ENCODE measurements at regions not wholly inside any gene's neighbourhood (a gene's known extent, or its start where the extent isn't known, plus 50 kb on each side); places are given as distances from the start of the nearest gene placed in this dataset.

- ChIA-PET POLR2A (no interaction called here), CTCF (no interaction called here)
- no peaks in the 10 kb centered on the region for H3K36me3 ChIP-seq (ENCODE audit: control insufficient read depth in 4 of 4, insufficient read depth in 4 of 4, low read length in 3 of 4)
- H3K9me3 ChIP-seq (ENCODE audit: control extremely low read depth in 1 of 5, control insufficient read depth in 4 of 5, insufficient read depth in 2 of 5, low read depth in 1 of 5, low read length in 4 of 5): no peaks in the 10 kb centered on the region
- H3K4me3 ChIP-seq (ENCODE audit: control insufficient read depth in 1 of 7, extremely low read depth in 1 of 7, insufficient read depth in 4 of 7, low read depth in 2 of 7, low read length in 6 of 7): no peak overlapping the region
- peaks cover 0 to 4% (median 0%) of the 10 kb centered on the region in 5 experiments for H3K27me3 ChIP-seq (replicated peaks in 2 of 5; ENCODE audit: control insufficient read depth in 4 of 5, insufficient read depth in 5 of 5, low read length in 4 of 5)
- H3K4me1 ChIP-seq (ENCODE audit: control extremely low read depth in 1 of 4, control insufficient read depth in 4 of 4, insufficient read depth in 4 of 4, low read length in 3 of 4): no peaks in the 10 kb centered on the region
- H3K27ac ChIP-seq (ENCODE audit: insufficient read depth in 1 of 2, low read depth in 1 of 2, low read length in 2 of 2, poor library complexity in 1 of 2, severe bottlenecking in 2 of 2): no peak overlapping the region
- WGBS (ENCODE audit: insufficient coverage): 100% methylated on average over 2 of the region's 2 CpGs
- no peak for DNase-seq
Observed at GRCh38 chr1:56034847-56035481, 544.4 kb downstream of the PLPP3 start.

GRCh38 chr1:56034222-56034621 lies 545.1 kb downstream of the PLPP3 start:
- Histone ChIP-seq H3K4me3 (ENCODE audit: control insufficient read depth in 1 of 7, extremely low read depth in 1 of 7, insufficient read depth in 4 of 7, low read depth in 2 of 7, low read length in 6 of 7) (no peak overlapping the region), H3K4me1 (ENCODE audit: control extremely low read depth in 1 of 4, control insufficient read depth in 4 of 4, insufficient read depth in 4 of 4, low read length in 3 of 4) (no peaks in the 10 kb centered on the region), H3K27me3 (replicated peaks in 2 of 5; ENCODE audit: control insufficient read depth in 4 of 5, insufficient read depth in 5 of 5, low read length in 4 of 5) (peaks cover 0 to 4% (median 0%) of the 10 kb centered on the region in 5 experiments), H3K9me3 (ENCODE audit: control extremely low read depth in 1 of 5, control insufficient read depth in 4 of 5, insufficient read depth in 2 of 5, low read depth in 1 of 5, low read length in 4 of 5) (no peaks in the 10 kb centered on the region), H3K36me3 (ENCODE audit: control insufficient read depth in 4 of 4, insufficient read depth in 4 of 4, low read length in 3 of 4) (no peaks in the 10 kb centered on the region), H3K27ac (ENCODE audit: insufficient read depth in 1 of 2, low read depth in 1 of 2, low read length in 2 of 2, poor library complexity in 1 of 2, severe bottlenecking in 2 of 2) (no peak overlapping the region)
- no peak for DNase-seq
- ChIA-PET CTCF (no interaction called here), POLR2A (no interaction called here)

GRCh38 chr1:56033321-56034037 lies 545.9 kb downstream of the PLPP3 start:
- WGBS (ENCODE audit: insufficient coverage): 83% methylated on average over 1 of the region's 3 CpGs
- H3K27ac ChIP-seq (ENCODE audit: insufficient read depth in 1 of 2, low read depth in 1 of 2, low read length in 2 of 2, poor library complexity in 1 of 2, severe bottlenecking in 2 of 2): no peak overlapping the region
- H3K27me3 ChIP-seq (replicated peaks in 2 of 5; ENCODE audit: control insufficient read depth in 4 of 5, insufficient read depth in 5 of 5, low read length in 4 of 5): peaks cover 0 to 4% (median 0%) of the 10 kb centered on the region in 5 experiments
- no peaks in the 10 kb centered on the region for H3K36me3 ChIP-seq (ENCODE audit: control insufficient read depth in 4 of 4, insufficient read depth in 4 of 4, low read length in 3 of 4)
- no peaks in the 10 kb centered on the region for H3K9me3 ChIP-seq (ENCODE audit: control extremely low read depth in 1 of 5, control insufficient read depth in 4 of 5, insufficient read depth in 2 of 5, low read depth in 1 of 5, low read length in 4 of 5)
- H3K4me1 ChIP-seq (ENCODE audit: control extremely low read depth in 1 of 4, control insufficient read depth in 4 of 4, insufficient read depth in 4 of 4, low read length in 3 of 4): peaks cover 0 to under 1% (median 0%) of the 10 kb centered on the region in 4 experiments
- no peak overlapping the region for H3K4me3 ChIP-seq (ENCODE audit: control insufficient read depth in 1 of 7, extremely low read depth in 1 of 7, insufficient read depth in 4 of 7, low read depth in 2 of 7, low read length in 6 of 7)
- CTCF ChIA-PET: no interaction called here
- no peak for DNase-seq
- POLR2A ChIA-PET: no interaction called here

DNA sequence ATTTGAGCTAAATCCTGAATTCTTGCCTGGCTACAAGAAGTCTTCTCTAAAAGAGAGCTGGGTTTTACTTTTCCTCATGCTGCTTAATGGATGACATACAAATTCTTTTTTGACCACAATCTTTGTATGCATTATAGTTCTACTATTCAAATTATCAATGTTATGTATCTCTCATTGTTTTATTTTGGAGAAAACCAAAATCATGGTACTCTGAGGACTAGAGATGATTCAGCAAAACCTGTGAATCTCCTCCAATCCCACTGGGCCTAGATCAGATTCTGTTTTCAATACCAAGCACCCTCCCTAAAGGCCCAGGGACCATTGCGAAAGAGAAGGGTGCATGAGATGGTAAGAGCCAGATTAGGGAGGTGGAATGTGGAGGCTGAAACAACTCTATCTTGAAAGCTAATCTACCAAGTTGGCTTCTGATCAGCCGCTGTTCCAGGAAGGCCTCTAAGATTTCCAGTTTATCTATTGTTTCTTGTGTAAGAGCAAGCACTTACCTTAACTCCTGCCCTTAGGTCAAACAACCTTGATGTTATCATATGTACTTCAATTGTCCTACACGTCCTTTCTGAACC lies 547.2 kb downstream of the PLPP3 start:
- Histone ChIP-seq H3K4me1 (ENCODE audit: control extremely low read depth in 1 of 4, control insufficient read depth in 4 of 4, insufficient read depth in 4 of 4, low read length in 3 of 4) (peaks cover 0 to 5% (median 0%) of the 10 kb centered on the region in 4 experiments), H3K27ac (ENCODE audit: insufficient read depth in 1 of 2, low read depth in 1 of 2, low read length in 2 of 2, poor library complexity in 1 of 2, severe bottlenecking in 2 of 2) (no peak overlapping the region), H3K36me3 (ENCODE audit: control insufficient read depth in 4 of 4, insufficient read depth in 4 of 4, low read length in 3 of 4) (no peaks in the 10 kb centered on the region), H3K9me3 (ENCODE audit: control extremely low read depth in 1 of 5, control insufficient read depth in 4 of 5, insufficient read depth in 2 of 5, low read depth in 1 of 5, low read length in 4 of 5) (no peaks in the 10 kb centered on the region), H3K4me3 (ENCODE audit: control insufficient read depth in 1 of 7, extremely low read depth in 1 of 7, insufficient read depth in 4 of 7, low read depth in 2 of 7, low read length in 6 of 7) (no peak overlapping the region), H3K27me3 (replicated peaks in 2 of 5; ENCODE audit: control insufficient read depth in 4 of 5, insufficient read depth in 5 of 5, low read length in 4 of 5) (peaks cover 0 to 4% (median 0%) of the 10 kb centered on the region in 5 experiments)
- 100% methylated on average over 1 of the region's 3 CpGs for whole genome bisulfite sequencing (ENCODE audit: insufficient coverage)
- no peak for DNase-seq
- CTCF ChIA-PET: no interaction called here
- POLR2A ChIA-PET: no interaction called here

GRCh38 chr1:56031001-56031400 lies 548.4 kb downstream of the PLPP3 start:
- Histone ChIP-seq H3K4me1 (ENCODE audit: control extremely low read depth in 1 of 4, control insufficient read depth in 4 of 4, insufficient read depth in 4 of 4, low read length in 3 of 4) (peaks cover 0 to 5% (median 0%) of the 10 kb centered on the region in 4 experiments), H3K27me3 (replicated peaks in 2 of 5; ENCODE audit: control insufficient read depth in 4 of 5, insufficient read depth in 5 of 5, low read length in 4 of 5) (peaks cover 0 to 4% (median 0%) of the 10 kb centered on the region in 5 experiments), H3K4me3 (ENCODE audit: control insufficient read depth in 1 of 7, extremely low read depth in 1 of 7, insufficient read depth in 4 of 7, low read depth in 2 of 7, low read length in 6 of 7) (no peak overlapping the region), H3K27ac (ENCODE audit: insufficient read depth in 1 of 2, low read depth in 1 of 2, low read length in 2 of 2, poor library complexity in 1 of 2, severe bottlenecking in 2 of 2) (no peak overlapping the region), H3K9me3 (ENCODE audit: control extremely low read depth in 1 of 5, control insufficient read depth in 4 of 5, insufficient read depth in 2 of 5, low read depth in 1 of 5, low read length in 4 of 5) (no peaks in the 10 kb centered on the region), H3K36me3 (ENCODE audit: control insufficient read depth in 4 of 4, insufficient read depth in 4 of 4, low read length in 3 of 4) (no peaks in the 10 kb centered on the region)
- ChIA-PET CTCF (no interaction called here), POLR2A (no interaction called here)
- no peak for DNase-seq
- 100% methylated on average over 2 of the region's 3 CpGs for WGBS (ENCODE audit: insufficient coverage)

GRCh38 chr1:56029319-56030003 lies 549.9 kb downstream of the PLPP3 start:
- no peak overlapping the region for H3K27ac ChIP-seq (ENCODE audit: insufficient read depth in 1 of 2, low read depth in 1 of 2, low read length in 2 of 2, poor library complexity in 1 of 2, severe bottlenecking in 2 of 2)
- H3K9me3 ChIP-seq (ENCODE audit: control extremely low read depth in 1 of 5, control insufficient read depth in 4 of 5, insufficient read depth in 2 of 5, low read depth in 1 of 5, low read length in 4 of 5): no peaks in the 10 kb centered on the region
- no peaks in the 10 kb centered on the region for H3K36me3 ChIP-seq (ENCODE audit: control insufficient read depth in 4 of 4, insufficient read depth in 4 of 4, low read length in 3 of 4)
- peaks cover 0 to under 1% (median 0%) of the 10 kb centered on the region in 5 experiments for H3K27me3 ChIP-seq (replicated peaks in 2 of 5; ENCODE audit: control insufficient read depth in 4 of 5, insufficient read depth in 5 of 5, low read length in 4 of 5)
- WGBS (ENCODE audit: insufficient coverage): 38% methylated on average over 2 of the region's 4 CpGs
- ChIA-PET POLR2A (no interaction called here), CTCF (no interaction called here)
- DNase-seq: no peak
- H3K4me1 ChIP-seq (ENCODE audit: control extremely low read depth in 1 of 4, control insufficient read depth in 4 of 4, insufficient read depth in 4 of 4, low read length in 3 of 4): peaks cover 0 to 5% (median 0%) of the 10 kb centered on the region in 4 experiments
- no peak overlapping the region for H3K4me3 ChIP-seq (ENCODE audit: control insufficient read depth in 1 of 7, extremely low read depth in 1 of 7, insufficient read depth in 4 of 7, low read depth in 2 of 7, low read length in 6 of 7)

DNA sequence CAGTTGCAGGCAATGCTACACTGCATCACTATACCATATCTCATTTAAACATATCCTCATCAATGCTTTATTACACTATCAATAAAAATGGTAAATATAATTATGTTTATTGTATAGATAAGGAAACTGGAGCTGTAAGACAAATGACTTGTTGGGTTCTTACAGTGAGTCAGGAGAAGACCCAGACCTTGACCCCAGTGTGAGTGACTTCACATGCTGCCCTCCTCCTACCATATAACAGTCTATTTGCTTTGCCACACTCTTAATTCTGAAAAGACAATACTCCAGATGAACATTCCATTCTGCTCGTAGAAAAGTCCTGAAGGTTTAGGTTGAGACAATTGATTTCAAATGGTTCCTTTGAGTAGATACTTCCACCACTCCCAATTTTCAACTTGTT lies 550.5 kb downstream of the PLPP3 start:
- no peaks in the 10 kb centered on the region for H3K27me3 ChIP-seq (replicated peaks in 2 of 5; ENCODE audit: control insufficient read depth in 4 of 5, insufficient read depth in 5 of 5, low read length in 4 of 5)

More for the DNA sequence above, 550.5 kb downstream of the PLPP3 start:
- CTCF ChIA-PET: no interaction called here
- no peak for DNase-seq
- Histone ChIP-seq H3K4me3 (ENCODE audit: control insufficient read depth in 1 of 7, extremely low read depth in 1 of 7, insufficient read depth in 4 of 7, low read depth in 2 of 7, low read length in 6 of 7) (no peak overlapping the region), H3K9me3 (ENCODE audit: control extremely low read depth in 1 of 5, control insufficient read depth in 4 of 5, insufficient read depth in 2 of 5, low read depth in 1 of 5, low read length in 4 of 5) (peaks cover 0 to 2% (median 0%) of the 10 kb centered on the region in 5 experiments), H3K4me1 (ENCODE audit: control extremely low read depth in 1 of 4, control insufficient read depth in 4 of 4, insufficient read depth in 4 of 4, low read length in 3 of 4) (peaks cover 0 to 5% (median 0%) of the 10 kb centered on the region in 4 experiments), H3K27ac (ENCODE audit: insufficient read depth in 1 of 2, low read depth in 1 of 2, low read length in 2 of 2, poor library complexity in 1 of 2, severe bottlenecking in 2 of 2) (no peak overlapping the region), H3K36me3 (ENCODE audit: control insufficient read depth in 4 of 4, insufficient read depth in 4 of 4, low read length in 3 of 4) (no peaks in the 10 kb centered on the region)
- no CpG with 5 or more reads among the region's 1 CpG for WGBS (ENCODE audit: insufficient coverage)
- POLR2A ChIA-PET: no interaction called here

Data from common myeloid progenitor, CD34-positive (primary cell).